ENCODE measurements at regions not wholly inside any gene's neighbourhood (a gene's known extent, or its start where the extent isn't known, plus 50 kb on each side); places are given as distances from the start of the nearest gene placed in this dataset.

DNA sequence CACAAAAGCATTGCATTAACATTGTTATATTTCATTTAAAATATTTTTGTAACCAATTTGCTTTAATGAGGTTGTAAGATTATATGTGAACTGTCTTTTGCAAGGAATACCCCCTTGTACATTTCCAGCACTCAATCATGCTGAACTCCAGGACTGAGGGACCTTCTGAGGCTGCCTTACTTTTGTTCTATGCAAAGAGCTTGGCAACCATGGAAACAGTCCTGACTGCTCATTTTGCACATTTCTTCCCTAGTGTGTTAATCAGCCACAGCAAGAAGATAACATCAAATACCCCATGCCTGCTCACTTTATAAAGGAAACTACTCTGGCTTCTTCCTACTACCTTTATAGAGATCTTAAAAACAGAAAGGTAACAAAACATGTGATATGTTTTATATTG is 355.6 kb upstream of the IZUMO3 start:
- TF ChIP-seq CTCF (conservative IDR thresholded peaks at IDR 0.05 in 1 of 2, IDR thresholded peaks at IDR 0.05 in 1 of 2; ENCODE audit: extremely low read depth in 1 of 2, insufficient read depth in 1 of 2, low read depth in 1 of 2, low read length in 2 of 2) (no peak), EZH2 (IDR thresholded peaks at IDR 0.05; ENCODE audit: borderline replicate concordance, low read length) (no peak)

All from mammary epithelial cell (primary cell).